Dendritic cell treated with granulocyte-macrophage colony-stimulating factor and Interleukin-4, amounts not matched to agents 40 ng/mL and 50 ng/mL, for 4 days (primary cell): ENCODE measurements at regions not wholly inside any gene's neighbourhood (a gene's known extent, or its start where the extent isn't known, plus 50 kb on each side); places are given as distances from the start of the nearest gene placed in this dataset.

Experiments used
- H3K27ac Mint-ChIP-seq: one replicate; pipeline ENCODE4 v1.8.0; 2022; ENCODE audit warnings: mild to moderate bottlenecking, mixed read lengths
- H3K27me3 Mint-ChIP-seq: one replicate; pipeline ENCODE4 v1.8.0; 2022; ENCODE audit warnings: mild to moderate bottlenecking, mixed read lengths
- H3K36me3 Mint-ChIP-seq: one replicate; pipeline ENCODE4 v1.8.0; 2022; ENCODE audit warnings: low read depth, mixed read lengths
- H3K4me1 Mint-ChIP-seq: one replicate; pipeline ENCODE4 v1.8.0; 2022; ENCODE audit warnings: low read depth, mixed read lengths
- H3K4me3 Mint-ChIP-seq: one replicate; pipeline ENCODE4 v1.8.0; 2022; ENCODE audit warnings: mild to moderate bottlenecking, moderate library complexity, mixed read lengths
- H3K9me3 Mint-ChIP-seq: one replicate; pipeline ENCODE4 v1.8.0; 2022; ENCODE audit warnings: mixed read lengths
- intact Hi-C: fragments of 100-400 bp; cut with micrococcal nuclease; formaldehyde crosslinking; loops from one replicate; pipeline ENCODE4 v1.15.0; 2022

DNA sequence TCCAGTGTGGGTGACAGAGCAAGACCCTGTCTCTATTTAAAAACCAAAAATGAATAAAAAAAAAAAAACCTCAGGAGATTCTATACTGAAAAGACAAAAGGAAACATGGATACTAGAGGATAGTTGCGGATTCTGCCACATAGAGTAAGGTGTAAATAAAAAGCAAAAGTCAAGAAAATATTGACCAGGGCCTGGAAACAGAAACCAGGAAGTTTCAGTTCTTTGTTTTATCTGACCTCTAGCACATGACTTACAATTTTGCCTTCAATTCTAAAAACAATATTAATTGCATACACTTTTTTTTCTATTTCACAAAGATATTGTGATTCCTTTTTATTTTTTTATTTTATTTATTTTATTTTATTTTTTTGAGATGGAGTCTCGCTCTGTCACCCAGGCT lies 96.2 kb upstream of the NMUR2 start:
- H3K9me3 Mint-ChIP-seq: no peaks in the 10 kb centered on the region
- no peaks in the 10 kb centered on the region for H3K4me1 Mint-ChIP-seq
- no peak overlapping the region for H3K27ac Mint-ChIP-seq
- no peaks in the 10 kb centered on the region for H3K27me3 Mint-ChIP-seq
- H3K4me3 Mint-ChIP-seq: no peak overlapping the region
- no peaks in the 10 kb centered on the region for H3K36me3 Mint-ChIP-seq
- intact Hi-C loops: loop anchor here (10.0 kb wide), 1 partner anchor 356 kb away; no protein-coding TSS in a partner anchor

GRCh38 chr5:152503206-152503605 lies 98.1 kb upstream of the NMUR2 start:
- Mint-ChIP-seq H3K4me3 (no peak overlapping the region), H3K27me3 (peaks cover 2% of the 10 kb centered on the region), H3K27ac (no peak overlapping the region), H3K9me3 (no peaks in the 10 kb centered on the region), H3K4me1 (no peaks in the 10 kb centered on the region), H3K36me3 (no peaks in the 10 kb centered on the region)
- intact Hi-C loops: loop anchor here (10.0 kb wide), 1 partner anchor 358 kb away; no protein-coding TSS in a partner anchor

- no peaks in the 10 kb centered on the region for H3K4me1 Mint-ChIP-seq
- no peaks in the 10 kb centered on the region for H3K9me3 Mint-ChIP-seq
- no peak overlapping the region for H3K27ac Mint-ChIP-seq
- H3K27me3 Mint-ChIP-seq: peaks cover 2% of the 10 kb centered on the region
- no peak overlapping the region for H3K4me3 Mint-ChIP-seq
- H3K36me3 Mint-ChIP-seq: no peaks in the 10 kb centered on the region
- intact Hi-C loops: loop anchor here (2.0 to 10.0 kb wide), 2 partner anchors 361 to 679 kb away; no protein-coding TSS in a partner anchor
Measured at GRCh38 chr5:152505442-152506042, 100.5 kb upstream of the NMUR2 start.

DNA sequence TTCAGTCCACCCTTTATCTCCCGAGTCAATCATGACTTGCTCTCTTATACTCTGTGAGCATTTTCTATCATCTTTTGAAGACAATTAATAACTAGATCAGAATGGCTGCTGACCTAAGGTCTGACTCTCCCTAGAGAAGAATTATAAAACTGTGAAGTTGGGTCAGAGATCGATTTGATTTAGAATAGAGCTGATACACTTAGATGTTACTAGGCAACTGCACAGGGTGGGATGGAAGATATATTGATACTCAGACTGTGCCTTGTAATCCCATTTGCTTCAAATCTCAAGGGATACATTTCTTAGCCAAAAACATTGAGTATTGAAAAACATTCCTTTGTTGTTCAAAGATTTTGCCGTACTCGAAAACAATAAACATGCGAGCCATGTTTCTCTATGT lies 106.0 kb upstream of the NMUR2 start:
- peaks cover 4% of the 10 kb centered on the region for H3K27me3 Mint-ChIP-seq
- no peaks in the 10 kb centered on the region for H3K4me1 Mint-ChIP-seq
- no peak overlapping the region for H3K4me3 Mint-ChIP-seq
- no peak overlapping the region for H3K27ac Mint-ChIP-seq
- no peaks in the 10 kb centered on the region for H3K9me3 Mint-ChIP-seq
- intact Hi-C loops: no loop called here
- H3K36me3 Mint-ChIP-seq: no peaks in the 10 kb centered on the region

DNA sequence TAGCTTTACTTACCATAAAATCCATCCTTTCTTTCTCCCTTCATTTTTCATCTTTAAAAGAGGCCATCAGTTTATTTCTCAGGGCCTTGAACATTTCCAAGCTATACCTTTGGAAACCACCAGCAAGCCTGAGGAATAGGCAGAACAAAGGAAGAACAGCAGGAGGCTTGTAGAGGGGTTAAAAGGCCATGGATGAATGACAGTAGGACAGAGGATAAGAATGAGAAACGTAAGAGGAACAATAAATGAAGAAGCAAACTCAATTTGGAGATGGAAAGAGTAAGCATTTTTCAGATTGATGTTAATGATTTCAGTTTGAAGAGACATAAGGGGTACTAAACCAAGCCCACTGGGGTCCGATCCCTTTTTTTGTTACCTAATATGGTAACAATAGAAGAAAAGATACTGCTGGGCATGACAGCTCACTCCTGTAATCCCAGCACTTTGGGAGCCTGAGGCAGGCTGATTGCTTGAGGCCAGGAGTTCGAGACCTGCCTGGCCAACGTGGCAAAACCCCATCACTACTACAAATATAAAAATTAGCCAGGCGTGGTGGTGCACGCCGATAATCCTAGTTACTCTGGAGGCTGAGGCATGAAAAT lies 106.6 kb upstream of the NMUR2 start:
- intact Hi-C loops: no loop called here
- Mint-ChIP-seq H3K27me3 (peaks cover 4% of the 10 kb centered on the region), H3K9me3 (no peaks in the 10 kb centered on the region), H3K4me3 (no peak overlapping the region), H3K27ac (no peak overlapping the region), H3K4me1 (no peaks in the 10 kb centered on the region), H3K36me3 (no peaks in the 10 kb centered on the region)

DNA sequence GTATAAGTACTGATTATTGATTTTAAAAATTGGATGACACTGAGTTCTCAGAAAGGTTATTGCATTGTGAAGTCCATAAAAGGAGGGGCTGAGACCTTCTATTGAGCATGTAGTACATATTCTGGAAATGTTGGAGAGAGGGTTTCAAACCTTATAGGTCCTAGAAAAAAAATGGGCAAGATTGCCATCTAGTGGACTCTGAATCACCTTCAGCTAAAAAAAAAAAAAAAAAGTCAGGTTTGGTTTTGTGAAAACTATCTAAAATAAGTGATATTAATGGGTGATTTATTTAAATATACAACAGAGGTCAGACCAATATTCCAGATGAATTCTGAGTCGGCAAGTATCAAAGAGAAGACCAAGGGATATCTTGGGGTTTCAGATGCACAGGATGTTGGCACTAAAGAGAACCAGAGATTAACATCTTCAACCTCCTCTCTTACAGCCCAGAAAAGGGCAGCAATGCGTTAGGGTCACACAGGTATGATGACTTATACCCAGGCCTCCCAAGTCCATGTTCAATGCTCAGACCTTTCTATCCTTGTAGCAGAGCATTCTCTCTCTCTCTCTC lies 109.8 kb upstream of the NMUR2 start:
- no peak overlapping the region for H3K4me3 Mint-ChIP-seq
- peaks cover 1% of the 10 kb centered on the region for H3K27me3 Mint-ChIP-seq
- intact Hi-C loops: no loop called here
- no peaks in the 10 kb centered on the region for H3K36me3 Mint-ChIP-seq
- H3K27ac Mint-ChIP-seq: no peak overlapping the region
- H3K4me1 Mint-ChIP-seq: no peaks in the 10 kb centered on the region
- no peaks in the 10 kb centered on the region for H3K9me3 Mint-ChIP-seq

GRCh38 chr5:152523964-152524363 lies 118.9 kb upstream of the NMUR2 start:
- Mint-ChIP-seq H3K27ac (no peak overlapping the region), H3K4me1 (peaks cover 15% of the 10 kb centered on the region), H3K9me3 (no peaks in the 10 kb centered on the region), H3K27me3 (peaks cover 2% of the 10 kb centered on the region), H3K36me3 (no peaks in the 10 kb centered on the region), H3K4me3 (no peak overlapping the region)
- intact Hi-C loops: no loop called here

DNA sequence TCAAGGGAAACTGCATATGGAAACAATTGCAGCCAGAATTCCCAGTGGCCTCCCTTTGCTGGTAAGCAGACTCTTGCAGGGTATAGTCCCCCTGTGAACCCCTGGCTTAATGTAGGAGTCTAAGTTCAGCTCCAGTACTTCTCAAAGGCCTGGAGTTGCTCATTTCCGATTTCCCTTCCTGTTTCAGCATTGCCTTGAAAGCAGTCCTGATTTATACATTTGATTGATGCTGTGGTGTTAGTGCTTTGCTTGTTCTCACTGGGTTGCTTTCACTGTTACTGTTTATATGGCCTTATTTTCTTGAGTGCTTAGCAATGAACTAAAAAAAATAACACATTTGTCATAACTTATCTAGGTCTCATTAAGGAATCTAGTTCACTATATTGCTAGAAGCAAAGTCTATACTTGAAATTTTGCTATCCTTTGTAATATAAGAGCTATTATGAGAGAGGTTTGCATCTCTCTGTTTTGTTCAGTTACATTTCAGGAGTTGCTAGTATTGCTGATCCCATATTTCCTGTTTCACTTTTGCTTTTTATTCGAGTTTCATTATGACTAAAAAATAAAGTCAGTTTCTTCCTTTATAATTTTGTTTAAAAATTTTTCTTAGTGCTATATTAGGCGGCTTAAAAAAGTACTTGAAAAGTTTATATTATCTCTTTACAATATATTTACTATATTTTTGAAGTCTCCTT lies 122.4 kb upstream of the NMUR2 start:
- Mint-ChIP-seq H3K36me3 (no peaks in the 10 kb centered on the region), H3K9me3 (no peaks in the 10 kb centered on the region), H3K27me3 (peaks cover 2% of the 10 kb centered on the region), H3K27ac (peak overlapping the region; percentile 51), H3K4me1 (peaks cover 15% of the 10 kb centered on the region), H3K4me3 (no peak overlapping the region)
- intact Hi-C loops: no loop called here

DNA sequence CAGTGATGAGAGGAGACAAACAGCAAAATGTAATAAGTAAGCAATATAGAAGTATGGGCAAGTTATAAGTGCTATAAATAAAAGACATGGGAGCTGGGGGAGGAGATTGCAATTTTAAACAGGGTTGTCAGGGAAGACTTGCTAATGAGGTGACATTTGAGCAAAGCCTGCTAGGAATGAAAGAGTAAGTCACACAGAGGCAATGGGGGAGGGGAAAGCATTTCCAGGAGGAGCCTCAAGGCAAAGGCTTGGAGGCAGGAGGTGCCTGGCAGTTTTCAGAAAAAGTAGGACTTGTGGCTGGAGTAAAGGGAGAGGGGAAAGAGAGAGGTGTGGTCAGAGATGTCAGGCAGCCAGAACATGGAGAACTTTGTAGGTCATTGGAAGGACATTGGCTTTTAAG lies 124.4 kb upstream of the NMUR2 start:
- H3K9me3 Mint-ChIP-seq: no peaks in the 10 kb centered on the region
- H3K4me1 Mint-ChIP-seq: peaks cover 15% of the 10 kb centered on the region
- H3K36me3 Mint-ChIP-seq: no peaks in the 10 kb centered on the region
- intact Hi-C loops: no loop called here
- peaks cover 2% of the 10 kb centered on the region for H3K27me3 Mint-ChIP-seq
- no peak overlapping the region for H3K4me3 Mint-ChIP-seq
- no peak overlapping the region for H3K27ac Mint-ChIP-seq

- Mint-ChIP-seq H3K36me3 (no peaks in the 10 kb centered on the region), H3K27me3 (no peaks in the 10 kb centered on the region), H3K9me3 (no peaks in the 10 kb centered on the region), H3K4me1 (peaks cover 8% of the 10 kb centered on the region), H3K4me3 (no peak overlapping the region), H3K27ac (no peak overlapping the region)
- intact Hi-C loops: loop anchor here (1.0 to 5.0 kb wide), 2 partner anchors 615 to 1433 kb away; no protein-coding TSS in a partner anchor
Measured at GRCh38 chr5:152532714-152533113, 127.6 kb upstream of the NMUR2 start.

- intact Hi-C loops: loop anchor here (5.0 kb wide), 1 partner anchor 613 kb away; no protein-coding TSS in a partner anchor
- no peaks in the 10 kb centered on the region for H3K27me3 Mint-ChIP-seq
- H3K9me3 Mint-ChIP-seq: no peaks in the 10 kb centered on the region
- no peak overlapping the region for H3K27ac Mint-ChIP-seq
- no peaks in the 10 kb centered on the region for H3K4me1 Mint-ChIP-seq
- H3K4me3 Mint-ChIP-seq: no peak overlapping the region
- no peaks in the 10 kb centered on the region for H3K36me3 Mint-ChIP-seq
Measured at GRCh38 chr5:152534641-152535040, 129.6 kb upstream of the NMUR2 start.

DNA sequence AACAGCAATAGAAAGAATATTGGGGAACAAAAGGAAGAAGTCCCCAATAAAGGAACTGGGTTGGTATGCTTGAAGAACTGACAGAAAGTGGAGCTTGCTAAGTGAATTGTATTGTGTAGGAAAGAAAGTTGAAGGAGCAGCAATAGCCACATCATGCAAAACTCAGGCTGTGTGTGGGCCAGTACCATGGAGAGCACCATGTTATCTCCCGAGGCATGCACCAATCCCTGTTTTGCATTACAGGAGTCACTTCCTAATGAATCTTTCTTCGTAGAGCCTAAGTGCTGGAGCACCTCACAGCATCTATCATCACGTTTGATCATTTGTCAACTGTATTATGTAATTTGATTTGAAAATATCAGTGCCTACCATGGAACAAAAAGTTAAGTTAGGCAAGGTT lies 137.7 kb upstream of the NMUR2 start:
- Mint-ChIP-seq H3K27me3 (peaks cover 1% of the 10 kb centered on the region), H3K4me3 (no peak overlapping the region), H3K9me3 (no peaks in the 10 kb centered on the region), H3K36me3 (no peaks in the 10 kb centered on the region), H3K27ac (no peak overlapping the region), H3K4me1 (no peaks in the 10 kb centered on the region)
- intact Hi-C loops: no loop called here

DNA sequence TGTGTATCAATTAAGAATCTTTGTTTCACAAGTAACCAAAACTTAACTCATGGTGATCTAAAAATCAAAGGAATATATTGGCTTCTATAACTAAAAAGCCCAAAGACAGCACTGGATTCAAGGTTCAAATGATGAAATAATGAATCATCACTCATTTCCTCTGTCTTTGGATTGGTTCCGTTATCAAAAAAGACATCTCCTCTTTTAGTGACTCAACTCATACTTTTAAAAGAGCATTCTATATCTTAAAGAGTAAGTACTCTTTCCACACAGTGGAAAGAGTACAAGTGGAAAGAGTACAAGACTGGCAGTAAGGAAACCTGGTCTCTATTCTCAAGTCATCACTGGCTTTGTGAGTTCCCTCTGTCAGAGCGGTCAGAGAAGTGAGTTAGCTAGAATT lies 141.4 kb upstream of the NMUR2 start:
- no peaks in the 10 kb centered on the region for H3K9me3 Mint-ChIP-seq
- H3K4me1 Mint-ChIP-seq: no peaks in the 10 kb centered on the region
- peaks cover 1% of the 10 kb centered on the region for H3K27me3 Mint-ChIP-seq
- intact Hi-C loops: no loop called here
- H3K4me3 Mint-ChIP-seq: no peak overlapping the region
- H3K27ac Mint-ChIP-seq: no peak overlapping the region
- no peaks in the 10 kb centered on the region for H3K36me3 Mint-ChIP-seq

DNA sequence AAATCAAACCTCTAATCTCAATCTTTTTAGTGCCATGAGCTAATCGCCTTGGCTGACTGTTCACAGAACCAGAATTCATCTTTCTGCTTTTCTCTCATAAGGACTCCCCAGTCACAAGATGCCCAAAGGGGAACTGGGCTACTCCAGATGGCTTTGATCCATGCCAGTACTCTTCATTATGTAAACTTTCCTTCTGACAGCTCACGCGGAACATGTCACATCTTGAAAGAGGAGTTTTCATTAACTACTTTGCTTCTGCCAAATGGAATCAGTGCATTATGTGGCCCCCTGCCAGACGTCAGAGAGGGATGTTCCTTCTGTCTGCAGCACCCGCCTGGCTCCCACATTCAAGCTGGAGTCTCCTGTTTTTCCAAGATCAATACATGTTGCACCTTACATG lies 142.1 kb upstream of the NMUR2 start:
- intact Hi-C loops: no loop called here
- H3K4me1 Mint-ChIP-seq: no peaks in the 10 kb centered on the region
- H3K27ac Mint-ChIP-seq: no peak overlapping the region
- H3K4me3 Mint-ChIP-seq: no peak overlapping the region
- H3K27me3 Mint-ChIP-seq: no peaks in the 10 kb centered on the region
- H3K9me3 Mint-ChIP-seq: no peaks in the 10 kb centered on the region
- no peaks in the 10 kb centered on the region for H3K36me3 Mint-ChIP-seq
